KOPT-K1 (cell line): ENCODE measurements at regions not wholly inside any gene's neighbourhood (a gene's known extent, or its start where the extent isn't known, plus 50 kb on each side); places are given as distances from the start of the nearest gene placed in this dataset.

Experiments
- H3K27ac ChIP-seq: fragments of 200-600 bp; sonication (generic); 2 replicates; pipeline ENCODE4 v1.5.1; 2016; ENCODE audit warnings: antibody characterized with exemption, mild to moderate bottlenecking, low read depth, low read length; ENCODE audit not compliant: poor library complexity, severe bottlenecking
- H3K36me3 ChIP-seq: fragments of 200-600 bp; sonication (generic); 2 replicates; pipeline ENCODE4 v1.5.1; 2017; ENCODE audit warnings: antibody characterized with exemption, mild to moderate bottlenecking, low read length, moderate library complexity; ENCODE audit not compliant: insufficient read depth
- H3K9me3 ChIP-seq: fragments of 200-600 bp; sonication (generic); 2 replicates; pipeline ENCODE4 v1.5.1; 2017; ENCODE audit warnings: antibody characterized with exemption, low read length, mild to moderate bottlenecking; ENCODE audit not compliant: insufficient read depth, poor library complexity, severe bottlenecking

DNA sequence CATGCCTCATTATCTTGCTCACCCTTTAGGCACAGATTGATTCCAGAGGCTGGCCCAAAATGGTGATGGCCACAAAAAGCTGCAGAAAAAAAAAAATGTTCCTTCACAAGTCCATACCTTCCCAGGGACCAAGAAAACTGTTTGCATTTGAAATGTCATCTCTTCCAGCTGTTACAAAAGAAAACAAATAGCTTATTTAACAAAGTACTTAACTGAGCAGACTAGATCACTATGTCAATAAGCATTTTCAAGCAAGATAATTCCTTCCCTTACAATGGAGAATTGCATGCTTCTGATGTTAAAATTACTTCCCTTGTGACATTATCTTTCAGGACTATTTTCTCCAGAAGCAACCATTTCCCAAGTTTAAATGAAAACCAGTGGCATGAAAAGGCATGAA lies 377.9 kb upstream of the KITLG start:
- H3K27ac ChIP-seq, result no peak overlapping the region
- no peaks in the 10 kb centered on the region for H3K36me3 ChIP-seq
- H3K9me3 ChIP-seq, result no peaks in the 10 kb centered on the region

DNA sequence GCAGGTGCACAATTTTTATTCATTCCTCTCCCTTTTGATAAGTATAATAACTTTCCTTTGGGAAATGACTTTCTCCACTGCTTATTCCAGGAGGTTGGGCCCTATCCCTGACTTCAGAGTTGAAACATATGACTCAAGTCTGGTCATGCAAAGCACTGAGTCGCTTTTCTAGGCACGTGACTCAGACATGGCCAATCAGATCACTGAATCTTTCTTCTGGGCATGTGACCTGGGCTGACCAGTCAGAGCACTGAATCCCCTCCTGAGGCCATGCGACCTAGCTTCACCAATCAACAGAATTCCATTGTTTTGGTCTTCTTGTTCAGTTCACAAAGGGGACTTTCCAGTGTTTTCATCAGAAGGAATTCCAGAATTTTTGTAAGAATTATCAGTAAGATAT lies 377.1 kb upstream of the KITLG start:
- Histone ChIP-seq H3K9me3 (no peaks in the 10 kb centered on the region), H3K36me3 (no peaks in the 10 kb centered on the region), H3K27ac (no peak overlapping the region)

DNA sequence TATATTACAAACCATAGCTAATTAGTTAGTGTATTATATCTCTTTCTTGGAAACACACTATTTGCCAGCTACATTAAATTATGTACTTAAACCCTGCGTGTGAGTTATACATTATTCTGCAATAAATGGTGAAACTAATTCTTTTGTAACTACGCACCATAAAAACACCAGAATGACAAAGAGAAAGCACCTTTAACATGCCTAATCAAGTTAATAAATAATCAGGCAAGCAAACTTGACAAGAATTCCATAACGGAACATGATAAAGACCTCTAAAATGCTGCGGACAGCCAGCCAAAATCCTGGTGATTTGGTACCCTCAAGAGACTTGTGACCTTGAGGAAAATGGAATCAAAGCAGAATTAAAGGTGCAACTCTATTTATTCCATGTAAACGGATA lies 375.3 kb upstream of the KITLG start:
- Histone ChIP-seq H3K27ac (no peak overlapping the region), H3K36me3 (no peaks in the 10 kb centered on the region), H3K9me3 (no peaks in the 10 kb centered on the region)

DNA sequence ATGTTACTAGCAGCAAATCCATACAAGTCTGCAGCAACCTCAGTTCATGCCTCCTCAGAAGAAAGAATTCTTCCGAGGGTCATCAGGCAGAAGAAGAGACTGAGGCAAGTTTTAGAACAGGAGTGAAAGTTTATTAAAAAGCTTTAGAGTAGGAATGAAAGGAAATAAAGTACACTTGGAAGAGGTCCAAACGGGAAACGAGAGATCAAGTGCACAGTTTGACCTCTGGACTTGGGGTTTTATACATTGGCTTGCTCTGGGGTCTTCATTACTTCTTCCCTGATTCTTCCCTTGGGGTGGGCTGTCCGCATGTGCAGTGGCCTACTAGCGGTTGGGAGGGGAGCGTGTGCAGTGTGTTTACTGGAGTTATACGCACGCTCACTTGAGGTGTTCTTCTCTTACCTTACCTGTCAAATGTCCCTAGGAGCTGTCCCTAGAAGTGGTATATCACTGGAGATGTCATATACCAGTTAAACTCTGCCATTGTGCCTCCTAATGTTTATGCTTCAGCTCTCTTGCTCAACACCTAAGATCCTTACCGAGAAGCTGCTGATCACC lies 372.8 kb upstream of the KITLG start:
- H3K36me3 ChIP-seq, result no peaks in the 10 kb centered on the region
- H3K27ac ChIP-seq, result no peak overlapping the region
- no peaks in the 10 kb centered on the region for H3K9me3 ChIP-seq

DNA sequence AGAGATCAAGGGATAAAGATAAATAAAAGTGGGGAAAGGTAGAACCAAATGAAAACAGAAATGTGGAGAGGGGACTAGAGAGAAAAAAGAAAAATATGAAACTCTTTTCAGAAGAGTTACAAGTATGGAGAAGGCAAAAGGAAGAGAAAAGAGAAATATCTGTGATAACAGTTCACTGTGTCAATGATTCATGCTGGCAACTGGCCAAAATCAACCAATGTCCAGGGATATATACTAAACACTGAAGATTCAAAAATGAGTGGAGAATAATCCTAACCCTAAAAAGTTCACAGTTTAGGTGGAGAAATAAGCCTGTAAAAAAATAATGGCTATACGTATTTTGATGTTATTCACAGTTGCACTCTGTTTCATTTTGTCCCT lies 372.3 kb upstream of the KITLG start:
- Histone ChIP-seq H3K9me3 (no peaks in the 10 kb centered on the region), H3K27ac (no peak overlapping the region), H3K36me3 (no peaks in the 10 kb centered on the region)

DNA sequence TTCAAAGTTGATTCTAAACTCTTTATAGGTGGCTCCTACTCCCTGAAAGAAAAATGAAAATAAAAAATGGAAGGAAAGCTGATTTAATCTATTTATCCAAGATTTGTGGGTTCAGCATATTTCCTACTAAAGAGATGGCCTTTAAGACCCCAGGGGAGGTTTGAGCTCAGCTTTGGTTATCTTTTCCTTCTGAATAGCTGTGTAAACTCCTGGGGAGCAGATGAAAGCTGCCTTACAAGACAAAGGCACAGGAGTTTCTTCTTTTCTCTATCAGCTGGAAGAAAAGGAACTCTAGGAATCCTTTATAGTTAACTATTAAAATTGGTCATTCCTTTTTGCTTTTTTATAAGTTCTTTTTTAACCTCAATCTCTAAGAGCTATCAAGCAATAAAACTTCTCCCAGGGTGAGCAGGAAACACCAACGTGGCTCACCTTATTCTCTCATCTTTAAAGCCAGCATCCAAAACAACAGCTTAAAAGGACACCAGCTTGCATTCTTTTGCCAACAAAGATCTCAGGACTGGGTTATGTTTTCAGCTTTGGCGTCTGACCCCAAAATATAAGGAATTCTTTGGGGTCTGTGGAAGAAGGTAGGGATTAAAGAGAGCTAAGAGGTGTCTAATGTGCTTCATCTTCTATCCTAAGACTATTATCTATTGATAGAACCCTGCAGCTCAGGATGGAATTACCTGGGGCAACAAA lies 371.7 kb upstream of the KITLG start:
- Histone ChIP-seq H3K36me3 (no peaks in the 10 kb centered on the region), H3K27ac (no peak overlapping the region), H3K9me3 (no peaks in the 10 kb centered on the region)

DNA sequence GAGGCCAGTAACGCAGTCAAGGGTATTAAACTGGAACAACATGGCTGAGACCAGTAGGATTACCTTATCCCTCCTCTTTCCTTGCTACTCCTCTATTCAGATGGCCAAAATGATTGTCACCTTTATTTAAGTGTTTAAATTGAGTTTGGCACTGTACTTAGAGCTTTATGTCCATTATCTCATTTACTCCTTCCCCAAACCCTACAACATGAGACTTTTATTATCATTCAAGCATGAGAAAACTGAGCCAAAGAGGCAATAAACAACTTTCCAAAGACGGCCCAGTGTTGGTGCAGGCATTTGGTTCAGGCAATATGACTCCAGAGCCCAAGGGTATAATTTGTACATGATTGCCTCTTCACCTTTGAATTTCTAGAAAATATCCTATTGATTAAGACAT lies 370.9 kb upstream of the KITLG start:
- Histone ChIP-seq H3K27ac (no peak overlapping the region), H3K36me3 (no peaks in the 10 kb centered on the region), H3K9me3 (no peaks in the 10 kb centered on the region)

DNA sequence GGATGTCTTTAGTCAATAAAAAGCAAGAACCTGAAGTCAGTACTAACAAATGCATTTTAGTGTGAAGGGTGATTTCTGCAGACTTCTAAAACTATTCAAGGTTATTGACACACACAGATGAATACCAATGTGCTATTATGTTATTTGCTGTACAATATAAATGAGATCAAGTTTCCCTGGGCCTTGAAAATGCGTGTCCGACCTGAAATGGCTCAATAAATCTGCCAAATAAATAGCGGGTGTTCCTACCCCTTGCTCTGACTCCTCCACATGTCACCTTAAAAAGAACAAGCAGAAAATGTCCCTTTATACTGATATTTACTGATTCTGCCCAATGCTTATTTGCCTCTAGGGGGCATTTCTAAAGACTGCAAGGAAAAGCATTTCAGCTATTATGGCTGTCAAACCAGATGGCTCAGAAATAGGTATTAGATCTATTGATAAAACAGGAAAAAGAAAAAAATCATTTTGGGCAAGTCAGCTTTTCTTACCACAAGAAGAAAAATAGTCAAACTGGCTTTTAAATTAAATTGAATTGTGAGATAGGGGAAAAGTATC lies 367.3 kb upstream of the KITLG start:
- H3K9me3 ChIP-seq, result no peaks in the 10 kb centered on the region
- H3K27ac ChIP-seq, result no peak overlapping the region
- no peaks in the 10 kb centered on the region for H3K36me3 ChIP-seq

DNA sequence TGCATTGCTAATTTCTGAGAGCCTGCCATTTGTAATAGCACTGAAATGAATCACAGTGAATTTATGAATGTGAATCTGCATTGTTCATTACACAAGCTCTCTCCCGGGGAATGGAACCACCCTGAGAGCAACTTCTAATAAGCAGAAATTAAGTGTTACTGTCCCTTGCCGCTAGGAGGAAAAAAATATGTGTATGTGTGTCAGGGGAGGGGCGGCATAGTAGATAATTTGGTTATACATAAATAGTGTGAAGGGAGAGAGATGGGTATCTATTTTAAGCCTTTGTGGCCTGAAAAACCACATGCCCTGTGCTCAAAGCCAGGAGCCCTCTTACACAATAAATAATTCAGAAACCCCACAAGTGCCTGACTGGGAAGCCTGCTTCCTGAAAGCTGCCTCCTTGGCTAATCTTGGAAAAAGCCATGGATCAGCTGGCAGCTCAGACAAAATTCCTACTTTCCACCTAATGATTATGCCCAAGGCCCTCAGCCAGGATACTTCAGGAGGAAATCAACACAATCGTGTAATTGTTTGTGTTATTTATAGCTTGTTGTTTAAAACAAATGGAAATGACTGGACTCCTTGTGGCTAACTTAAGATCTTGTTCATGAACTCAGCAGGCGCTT lies 366.2 kb upstream of the KITLG start:
- Histone ChIP-seq H3K27ac (no peak overlapping the region), H3K36me3 (no peaks in the 10 kb centered on the region), H3K9me3 (no peaks in the 10 kb centered on the region)

DNA sequence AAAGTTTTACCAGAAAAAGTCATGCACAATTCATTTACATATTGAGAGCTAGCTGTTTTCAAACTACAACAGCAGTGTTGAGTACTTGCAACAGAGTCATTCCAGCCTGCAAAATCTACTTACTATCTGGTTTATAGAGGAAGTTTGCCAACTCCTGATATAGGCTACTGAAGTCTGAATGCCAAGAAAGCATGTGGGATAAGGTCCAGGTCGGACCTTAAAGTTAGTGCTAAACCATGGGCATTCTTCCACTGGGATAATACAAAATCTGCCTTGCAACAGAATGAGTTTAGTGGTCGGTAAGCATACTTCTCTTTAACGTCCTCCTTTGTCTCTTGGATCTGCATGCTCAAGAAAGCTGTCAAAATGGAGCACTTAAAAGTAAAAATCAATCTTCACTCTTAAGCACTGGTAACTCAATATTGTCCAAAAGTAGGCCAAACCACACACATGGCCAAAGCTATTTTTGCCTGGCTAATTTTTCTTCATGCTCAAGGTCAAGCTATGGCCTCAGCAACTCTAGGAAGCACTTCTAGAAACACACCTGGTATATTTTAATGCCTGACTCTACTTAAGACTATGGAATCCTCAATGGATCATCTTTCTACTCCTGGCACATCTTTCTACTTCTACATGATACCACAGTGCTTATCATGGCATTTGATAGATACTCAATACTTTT lies 364.9 kb upstream of the KITLG start:
- Histone ChIP-seq H3K27ac (no peak overlapping the region), H3K36me3 (no peaks in the 10 kb centered on the region), H3K9me3 (no peaks in the 10 kb centered on the region)

DNA sequence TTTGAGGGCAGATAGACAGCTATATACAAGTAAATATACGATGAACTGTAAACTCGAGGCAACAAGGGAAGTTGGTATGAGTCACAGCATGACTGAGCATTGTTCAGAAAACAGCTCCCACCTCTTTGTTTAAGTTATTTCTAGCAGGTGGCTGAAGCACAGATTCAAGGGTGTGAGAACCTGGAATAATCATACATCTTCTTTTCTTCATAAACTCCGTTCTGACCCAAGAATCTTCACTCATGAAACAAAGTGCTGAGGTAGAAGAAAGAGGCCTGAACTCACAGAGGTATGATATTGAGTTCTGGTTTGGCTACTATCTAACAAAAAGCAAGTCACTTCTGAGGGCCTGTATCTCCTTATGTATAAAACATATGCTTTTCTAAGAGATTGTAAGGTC lies 364.1 kb upstream of the KITLG start:
- Histone ChIP-seq H3K9me3 (no peaks in the 10 kb centered on the region), H3K27ac (no peak overlapping the region), H3K36me3 (no peaks in the 10 kb centered on the region)

DNA sequence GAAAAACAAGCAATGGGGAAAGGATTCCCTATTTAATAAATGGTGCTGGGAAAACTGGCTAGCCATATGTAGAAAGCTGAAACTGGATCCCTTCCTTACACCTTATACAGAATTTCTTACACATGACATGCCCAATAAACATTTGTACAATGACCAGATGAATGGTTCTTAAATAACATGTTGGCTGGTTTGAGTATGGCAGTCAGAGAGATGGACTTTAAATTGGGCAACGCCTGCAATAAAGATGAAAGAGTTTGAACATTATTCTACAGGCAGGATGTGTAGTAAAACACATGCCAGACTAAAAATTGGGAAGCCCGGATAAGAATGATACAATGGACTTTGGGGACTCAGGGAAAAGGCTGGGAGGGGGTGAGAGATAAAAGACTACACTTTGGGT lies 360.6 kb upstream of the KITLG start:
- Histone ChIP-seq H3K36me3 (no peaks in the 10 kb centered on the region), H3K27ac (no peak overlapping the region), H3K9me3 (no peaks in the 10 kb centered on the region)

DNA sequence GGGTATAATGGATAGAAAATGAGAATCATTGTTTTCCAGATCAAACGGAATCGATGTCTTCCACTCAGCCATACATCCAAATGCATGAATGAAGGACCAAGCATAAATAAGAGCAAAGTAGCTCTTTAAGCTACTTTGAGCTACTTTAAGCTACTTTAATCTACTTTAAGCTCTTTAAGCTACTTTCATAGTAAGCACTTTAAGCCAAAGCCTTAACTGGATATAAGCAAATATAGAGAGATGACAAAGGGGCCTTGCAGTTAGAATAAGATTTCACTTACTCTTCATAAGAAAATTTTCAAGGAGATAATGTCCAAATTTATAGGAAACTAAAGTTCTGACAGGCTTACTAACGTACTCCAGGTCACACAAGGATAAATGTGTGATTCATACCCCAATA lies 355.6 kb upstream of the KITLG start:
- no peaks in the 10 kb centered on the region for H3K36me3 ChIP-seq
- H3K27ac ChIP-seq, result no peak overlapping the region
- H3K9me3 ChIP-seq, result no peaks in the 10 kb centered on the region

DNA sequence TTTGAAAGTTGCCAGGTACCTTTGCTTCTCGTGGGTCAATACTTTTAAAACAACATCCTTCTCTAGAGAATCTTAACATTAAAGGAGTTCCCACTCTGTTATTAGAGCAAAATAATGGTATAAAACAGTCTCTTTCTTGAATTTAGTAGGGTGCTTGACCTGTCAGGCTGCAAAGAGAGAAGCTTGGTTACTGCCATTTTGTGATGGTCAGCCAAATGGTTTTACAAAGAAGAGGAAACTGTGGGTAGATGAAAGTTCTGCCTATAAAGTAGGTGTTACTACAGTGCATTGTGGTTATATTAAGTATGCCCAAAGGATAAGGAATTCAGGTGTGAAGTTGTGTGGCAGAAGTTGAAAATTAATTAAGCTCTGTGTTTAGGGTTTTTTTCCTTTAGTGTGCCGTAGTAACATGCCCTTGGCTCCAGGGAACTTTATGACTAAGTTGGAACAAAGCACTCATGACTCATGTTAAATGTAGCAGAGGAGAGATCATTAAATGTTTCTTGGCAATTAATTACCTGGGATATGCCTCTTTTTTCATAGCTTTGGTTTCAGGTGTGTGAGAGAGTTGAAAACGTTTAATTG lies 354.0 kb upstream of the KITLG start:
- H3K27ac ChIP-seq, result no peak overlapping the region
- H3K9me3 ChIP-seq, result no peaks in the 10 kb centered on the region
- H3K36me3 ChIP-seq, result no peaks in the 10 kb centered on the region

DNA sequence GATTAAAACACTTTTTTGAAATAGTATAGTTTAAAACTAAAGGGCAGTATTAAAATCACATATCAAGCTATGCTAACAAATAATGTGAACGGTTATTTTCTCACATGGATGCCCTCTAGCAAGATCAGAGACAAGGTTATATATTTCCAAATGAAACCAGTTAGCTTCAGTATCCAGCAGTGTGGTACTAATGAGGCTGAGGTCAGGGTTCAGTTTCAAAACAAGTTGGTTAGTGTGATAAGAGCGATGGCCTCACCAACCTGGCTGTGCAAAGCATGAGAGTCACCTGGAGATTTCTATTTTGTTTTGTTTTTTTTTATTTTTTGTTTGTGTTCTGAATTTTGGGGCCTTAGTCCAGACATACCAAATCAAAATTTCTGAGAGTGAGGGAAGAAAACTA lies 352.2 kb upstream of the KITLG start:
- Histone ChIP-seq H3K27ac (no peak overlapping the region), H3K9me3 (no peaks in the 10 kb centered on the region), H3K36me3 (no peaks in the 10 kb centered on the region)
